ENCODE measurements at regions not wholly inside any gene's neighbourhood (a gene's known extent, or its start where the extent isn't known, plus 50 kb on each side); places are given as distances from the start of the nearest gene placed in this dataset.

DNA sequence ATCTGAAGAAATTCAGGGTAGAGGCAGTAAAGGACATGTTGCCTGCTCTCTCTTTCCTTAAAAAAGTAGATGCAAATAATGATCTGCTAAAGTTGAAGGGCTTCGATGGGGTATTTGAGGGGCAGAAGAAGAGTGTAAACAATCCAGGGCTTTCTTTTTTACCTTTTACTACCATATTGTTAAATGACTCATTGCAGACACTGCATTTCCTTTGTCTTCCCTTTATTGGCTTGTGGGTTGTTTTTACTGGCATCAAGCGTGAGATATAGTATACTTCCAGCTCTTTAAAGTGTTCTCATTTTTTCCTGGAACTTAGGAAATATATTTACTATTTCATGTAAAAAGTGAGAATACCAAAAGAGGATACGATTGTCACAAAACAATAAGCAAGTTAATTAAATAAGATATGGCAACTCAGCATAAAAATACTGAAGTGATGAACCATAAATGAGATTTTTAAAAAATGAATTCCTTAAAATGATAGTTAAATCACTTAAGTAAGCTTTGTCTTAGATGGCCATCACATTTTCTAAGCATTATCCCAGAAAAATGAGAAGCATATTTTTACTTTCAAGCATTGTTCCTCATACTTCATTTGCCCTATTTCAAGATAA lies 72.3 kb upstream of the KRAS start:
- TF ChIP-seq POLR2A (IDR thresholded peaks at IDR 0.05; ENCODE audit: low read depth, low read length) = no peak
- no peak for TF ChIP-seq TAF1 (IDR thresholded peaks at IDR 0.05; ENCODE audit: low read depth, low read length)
- no peak for TF ChIP-seq POLR2AphosphoS5 (IDR thresholded peaks at IDR 0.05; ENCODE audit: low read depth, low read length)
- TF ChIP-seq SPI1 (IDR thresholded peaks at IDR 0.05; ENCODE audit: low read depth, low read length) = no peak
- TF ChIP-seq POU2F2 (IDR thresholded peaks at IDR 0.05; ENCODE audit: low read depth, low read length) = no peak

Data from GM12891 (cell line).